KMS-11 (cell line): ENCODE measurements at regions not wholly inside any gene's neighbourhood (a gene's known extent, or its start where the extent isn't known, plus 50 kb on each side); places are given as distances from the start of the nearest gene placed in this dataset.

Source experiments
- H2AFZ ChIP-seq: fragments of 200-600 bp; sonication (generic); 2 replicates; pipeline ENCODE4 v1.6.1; 2016; ENCODE audit warnings: antibody characterized with exemption, mixed run types, low read depth
- H3K27ac ChIP-seq: fragments of 200-600 bp; sonication (generic); 2 replicates; pipeline ENCODE4 v1.6.1; 2016; ENCODE audit warnings: mild to moderate bottlenecking, mixed run types
- H3K27me3 ChIP-seq: fragments of 200-600 bp; sonication (generic); 2 replicates; pipeline ENCODE4 v1.6.1; 2017; ENCODE audit warnings: mild to moderate bottlenecking, low read depth, mixed run types, moderate library complexity; ENCODE audit not compliant: insufficient read depth
- H3K36me3 ChIP-seq: fragments of 200-600 bp; sonication (generic); 2 replicates; pipeline ENCODE4 v1.6.1; 2017; ENCODE audit warnings: mild to moderate bottlenecking, mixed run types; ENCODE audit not compliant: insufficient read depth
- H3K4me1 ChIP-seq: fragments of 200-600 bp; sonication (generic); 2 replicates; pipeline ENCODE4 v1.6.1; 2016; ENCODE audit warnings: mild to moderate bottlenecking, low read depth, mixed run types; ENCODE audit not compliant: poor library complexity, severe bottlenecking
- H3K4me2 ChIP-seq: fragments of 200-600 bp; sonication (generic); 2 replicates; pipeline ENCODE4 v1.7.0; 2016; ENCODE audit warnings: mild to moderate bottlenecking, mixed run types
- H3K4me3 ChIP-seq: fragments of 200-600 bp; sonication (generic); IDR thresholded peaks from 2 replicates; pipeline ENCODE4 v1.6.1; 2017; ENCODE audit warnings: low read depth, low read length, mixed read lengths; ENCODE audit not compliant: insufficient read depth
- H3K79me2 ChIP-seq: fragments of 200-600 bp; sonication (generic); 2 replicates; pipeline ENCODE4 v1.6.1; 2016; ENCODE audit warnings: low read depth, mixed run types; ENCODE audit not compliant: insufficient read depth
- H3K9ac ChIP-seq: fragments of 200-600 bp; sonication (generic); 2 replicates; pipeline ENCODE4 v1.6.1; 2016; ENCODE audit warnings: mild to moderate bottlenecking, mixed run types
- H4K20me1 ChIP-seq: fragments of 200-600 bp; sonication (generic); 2 replicates; pipeline ENCODE4 v1.6.1; 2016; ENCODE audit warnings: mild to moderate bottlenecking, mixed run types; ENCODE audit not compliant: insufficient read depth
- CTCF ChIP-seq: fragments of 200-600 bp; sonication (generic); conservative IDR thresholded peaks from 2 replicates; pipeline ENCODE4 v1.6.1; 2017; ENCODE audit warnings: low read depth, mild to moderate bottlenecking, antibody characterized with exemption, low read length, moderate library complexity, mixed read lengths

GRCh38 chr4:79636991-79637390 is 229.0 kb upstream of the GK2 start:
- H3K4me1 ChIP-seq = no peaks in the 10 kb centered on the region
- no peaks in the 10 kb centered on the region for H4K20me1 ChIP-seq
- H3K27ac ChIP-seq = no peak overlapping the region
- no peak for TF ChIP-seq CTCF
- no peak overlapping the region for H3K9ac ChIP-seq
- H3K27me3 ChIP-seq = no peaks in the 10 kb centered on the region
- H3K4me3 ChIP-seq = no peak overlapping the region
- no peaks in the 10 kb centered on the region for H3K36me3 ChIP-seq
- H3K4me2 ChIP-seq = no peak overlapping the region
- no peaks in the 10 kb centered on the region for H3K79me2 ChIP-seq
- no peak overlapping the region for H2AFZ ChIP-seq

- Histone ChIP-seq H3K4me2 (no peak overlapping the region), H3K4me3 (no peak overlapping the region), H3K27me3 (no peaks in the 10 kb centered on the region), H3K36me3 (no peaks in the 10 kb centered on the region), H3K27ac (no peak overlapping the region), H2AFZ (no peak overlapping the region), H4K20me1 (no peaks in the 10 kb centered on the region), H3K9ac (no peak overlapping the region), H3K79me2 (no peaks in the 10 kb centered on the region), H3K4me1 (no peaks in the 10 kb centered on the region)
- TF ChIP-seq CTCF = no peak
Measured at GRCh38 chr4:79634111-79634510, 226.1 kb upstream of the GK2 start.

GRCh38 chr4:79632114-79632513 is 224.1 kb upstream of the GK2 start:
- no peaks in the 10 kb centered on the region for H3K36me3 ChIP-seq
- no peak overlapping the region for H3K9ac ChIP-seq
- H3K79me2 ChIP-seq = no peaks in the 10 kb centered on the region
- no peak for TF ChIP-seq CTCF
- H3K4me3 ChIP-seq = no peak overlapping the region
- no peak overlapping the region for H3K4me2 ChIP-seq
- H4K20me1 ChIP-seq = no peaks in the 10 kb centered on the region
- no peak overlapping the region for H3K27ac ChIP-seq
- H3K27me3 ChIP-seq = no peaks in the 10 kb centered on the region
- H3K4me1 ChIP-seq = no peaks in the 10 kb centered on the region
- H2AFZ ChIP-seq = no peak overlapping the region

- H3K27me3 ChIP-seq = no peaks in the 10 kb centered on the region
- H3K79me2 ChIP-seq = no peaks in the 10 kb centered on the region
- no peak overlapping the region for H2AFZ ChIP-seq
- no peak overlapping the region for H3K4me2 ChIP-seq
- no peak overlapping the region for H3K4me3 ChIP-seq
- TF ChIP-seq CTCF = no peak
- no peak overlapping the region for H3K9ac ChIP-seq
- no peak overlapping the region for H3K27ac ChIP-seq
- no peaks in the 10 kb centered on the region for H3K4me1 ChIP-seq
- no peaks in the 10 kb centered on the region for H3K36me3 ChIP-seq
- H4K20me1 ChIP-seq = no peaks in the 10 kb centered on the region
Measured at GRCh38 chr4:79626611-79627010, 218.6 kb upstream of the GK2 start.
